Tibial artery (tissue), 4 donors: ENCODE measurements at regions not wholly inside any gene's neighbourhood (a gene's known extent, or its start where the extent isn't known, plus 50 kb on each side); places are given as distances from the start of the nearest gene placed in this dataset.

Experiments
- DNase-seq, 2 donors: peaks; one replicate each; pipeline ENCODE4 v3.0.0-alpha.2; 2019
- H3K27ac ChIP-seq, 2 donors: fragments of 200-600 bp; sonication (generic) in 1 of 2; 1 replicate in 1 of 2; 2 replicates in 1 of 2; pipeline ENCODE4 v1.5.1; 2018 to 2019; ENCODE audit warnings: mild to moderate bottlenecking in 1 of 2
- H3K27me3 ChIP-seq, 2 donors: fragments of 200-600 bp; sonication (generic) in 1 of 2; one replicate each; pipeline versions ENCODE4 v1.5.1 to v1.6.0; 2016 to 2019
- H3K36me3 ChIP-seq, 3 donors: fragments of 200-600 bp; sonication (generic) in 2 of 3; one replicate each; pipeline ENCODE4 v1.5.1; 2016 to 2019; ENCODE audit warnings: mild to moderate bottlenecking in 2 of 3
- H3K4me1 ChIP-seq, 4 donors: fragments of 200-600 bp; sonication (generic) in 2 of 4; 1 replicate in 3 of 4; 2 replicates in 1 of 4; pipeline ENCODE4 v1.5.1; 2016 to 2019
- H3K4me3 ChIP-seq, 2 donors: fragments of 200-600 bp; sonication (generic) in 1 of 2; 1 replicate in 1 of 2; 2 replicates in 1 of 2; pipeline ENCODE4 v1.5.1; 2018 to 2019; ENCODE audit warnings: mild to moderate bottlenecking in 2 of 2
- H3K9me3 ChIP-seq, 3 donors: fragments of 200-600 bp; sonication (generic) in 1 of 3; one replicate each; pipeline ENCODE4 v1.5.1; 2016 to 2019
- intact Hi-C: fragments of 100-400 bp; cut with DNase I; formaldehyde crosslinking; loops from one replicate; pipeline ENCODE4 v1.15.0; 2023; ENCODE audit warnings: low total_unique reads
- TF ChIP-seq, protein P1 (sequence below), 2 experiments: fragments of 200-600 bp in 1 of 2; fragments of 450-650 bp in 1 of 2; IDR thresholded peaks; one replicate each; pipeline ENCODE4 v1.5.1; 2017 to 2019; ENCODE audit warnings: antibody characterized with exemption in 2 of 2, mild to moderate bottlenecking in 1 of 2, moderate library complexity in 1 of 2

DNA sequence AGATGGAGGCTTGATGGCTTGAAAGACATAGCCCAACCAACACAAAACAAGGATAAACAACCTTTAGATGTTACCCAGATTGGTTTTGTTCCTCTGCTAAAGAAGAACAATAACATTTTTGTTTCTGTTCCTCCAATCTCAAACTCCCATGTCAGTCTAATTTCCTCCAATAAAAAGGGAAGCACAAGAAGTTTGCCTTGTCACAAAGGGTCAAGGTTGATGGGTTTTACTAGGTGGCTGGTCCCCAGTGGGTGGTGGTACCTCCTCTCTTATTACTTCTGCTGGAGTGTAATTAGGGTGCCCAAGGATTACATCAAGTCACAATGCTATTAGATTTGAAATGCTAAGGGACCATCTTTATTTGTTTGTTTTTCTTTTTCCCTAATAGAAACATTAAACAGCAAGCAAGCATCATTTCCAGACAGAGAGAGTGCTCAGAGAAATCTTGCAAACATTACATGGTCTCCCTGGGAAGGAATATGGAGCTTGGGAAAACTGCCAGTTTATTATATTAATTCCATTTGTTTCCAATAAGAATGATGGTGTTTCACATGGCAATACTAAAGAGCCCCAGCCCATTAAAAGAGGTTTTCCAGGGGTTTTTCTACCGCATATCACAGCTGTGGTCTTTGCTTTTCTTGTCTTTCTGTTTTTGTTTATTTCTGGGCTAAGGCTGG lies 78.3 kb upstream of the AOAH start:
- Histone ChIP-seq H3K4me1 (no peaks in the 10 kb centered on the region), H3K9me3 (no peaks in the 10 kb centered on the region), H3K27ac (no peak overlapping the region), H3K36me3 (no peaks in the 10 kb centered on the region), H3K27me3 (no peaks in the 10 kb centered on the region), H3K4me3 (no peak overlapping the region)
- DNase-seq: no peak
- intact Hi-C loops: no loop called here
- TF ChIP-seq, protein P1, sequence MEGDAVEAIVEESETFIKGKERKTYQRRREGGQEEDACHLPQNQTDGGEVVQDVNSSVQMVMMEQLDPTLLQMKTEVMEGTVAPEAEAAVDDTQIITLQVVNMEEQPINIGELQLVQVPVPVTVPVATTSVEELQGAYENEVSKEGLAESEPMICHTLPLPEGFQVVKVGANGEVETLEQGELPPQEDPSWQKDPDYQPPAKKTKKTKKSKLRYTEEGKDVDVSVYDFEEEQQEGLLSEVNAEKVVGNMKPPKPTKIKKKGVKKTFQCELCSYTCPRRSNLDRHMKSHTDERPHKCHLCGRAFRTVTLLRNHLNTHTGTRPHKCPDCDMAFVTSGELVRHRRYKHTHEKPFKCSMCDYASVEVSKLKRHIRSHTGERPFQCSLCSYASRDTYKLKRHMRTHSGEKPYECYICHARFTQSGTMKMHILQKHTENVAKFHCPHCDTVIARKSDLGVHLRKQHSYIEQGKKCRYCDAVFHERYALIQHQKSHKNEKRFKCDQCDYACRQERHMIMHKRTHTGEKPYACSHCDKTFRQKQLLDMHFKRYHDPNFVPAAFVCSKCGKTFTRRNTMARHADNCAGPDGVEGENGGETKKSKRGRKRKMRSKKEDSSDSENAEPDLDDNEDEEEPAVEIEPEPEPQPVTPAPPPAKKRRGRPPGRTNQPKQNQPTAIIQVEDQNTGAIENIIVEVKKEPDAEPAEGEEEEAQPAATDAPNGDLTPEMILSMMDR (IDR thresholded peaks at IDR 0.05): no peak

DNA sequence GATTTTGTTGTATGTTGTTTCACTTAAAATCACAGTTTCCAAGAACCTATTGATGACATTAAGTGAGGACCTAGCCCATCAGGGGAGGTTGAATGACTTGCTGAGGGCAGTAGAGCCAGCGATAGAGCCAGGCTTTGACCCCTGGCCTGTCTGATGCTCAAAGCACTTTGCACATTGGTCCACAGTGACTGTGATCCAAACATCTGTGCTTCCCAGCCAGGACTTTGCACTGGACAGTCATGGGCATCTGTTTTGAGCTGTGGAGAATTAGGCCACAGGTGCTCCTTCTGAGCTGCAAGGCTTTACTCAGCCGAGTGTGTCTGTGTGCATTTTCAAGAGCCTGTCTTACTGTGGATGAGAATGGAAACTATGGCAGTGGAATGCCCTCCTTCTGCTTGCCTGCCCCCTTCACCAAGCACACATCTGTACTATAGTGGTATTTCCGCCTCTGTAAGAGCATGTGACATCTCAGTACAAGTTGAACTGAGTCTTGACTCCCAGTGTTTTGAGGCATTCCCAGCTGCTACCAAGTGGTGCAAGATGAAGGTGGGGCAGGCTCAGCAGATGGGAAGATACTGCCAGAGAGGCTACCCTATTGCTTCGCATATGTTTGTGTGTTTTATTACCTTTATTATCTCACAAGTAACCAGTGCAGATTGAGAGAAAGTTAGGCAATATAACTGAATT lies 72.7 kb upstream of the AOAH start:
- DNase-seq: no peak
- TF ChIP-seq, protein P1 (IDR thresholded peaks at IDR 0.05): no peak
- H3K27ac ChIP-seq: no peak overlapping the region

GRCh38 chr7:36795451-36796021 lies 71.2 kb upstream of the AOAH start:
- Histone ChIP-seq H3K27me3 (no peaks in the 10 kb centered on the region), H3K27ac (no peak overlapping the region), H3K4me1 (peaks cover 0 to 2% (median 0%) of the 10 kb centered on the region in 4 donors), H3K36me3 (no peaks in the 10 kb centered on the region), H3K9me3 (no peaks in the 10 kb centered on the region), H3K4me3 (no peak overlapping the region)
- TF ChIP-seq, protein P1 (IDR thresholded peaks at IDR 0.05): no peak
- DNase-seq: no peak
- intact Hi-C loops: no loop called here

More for the DNA sequence above, 72.7 kb upstream of the AOAH start:
- intact Hi-C loops: no loop called here
- Histone ChIP-seq H3K36me3 (no peaks in the 10 kb centered on the region), H3K4me1 (peaks cover 0 to 2% (median 0%) of the 10 kb centered on the region in 4 donors), H3K9me3 (no peaks in the 10 kb centered on the region), H3K4me3 (no peak overlapping the region), H3K27me3 (no peaks in the 10 kb centered on the region)

GRCh38 chr7:36794689-36795088 lies 70.4 kb upstream of the AOAH start:
- intact Hi-C loops: no loop called here
- Histone ChIP-seq H3K27me3 (no peaks in the 10 kb centered on the region), H3K9me3 (no peaks in the 10 kb centered on the region), H3K36me3 (no peaks in the 10 kb centered on the region), H3K27ac (no peak overlapping the region), H3K4me3 (no peak overlapping the region), H3K4me1 (peaks cover 0 to 2% (median 0%) of the 10 kb centered on the region in 4 donors)
- DNase-seq: no peak
- TF ChIP-seq, protein P1 (IDR thresholded peaks at IDR 0.05): no peak

DNA sequence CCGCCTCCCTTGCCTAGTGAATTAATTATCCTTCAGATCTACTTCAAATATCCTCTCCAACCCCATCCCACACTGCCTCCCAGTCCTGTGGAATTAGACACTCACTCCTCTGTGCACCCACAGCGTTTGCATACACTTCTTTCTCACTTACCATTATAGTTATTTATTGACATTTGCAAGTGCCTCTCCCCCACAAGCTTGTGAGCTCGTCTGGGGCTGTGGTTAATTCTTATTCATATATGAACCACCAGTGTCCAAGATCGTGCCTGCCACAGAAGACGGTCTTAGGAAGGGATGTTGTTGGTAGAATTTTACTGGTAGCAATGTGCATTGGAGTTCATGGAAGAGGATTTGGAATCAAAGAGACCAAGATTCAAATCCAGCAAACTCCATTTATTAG lies 68.1 kb upstream of the AOAH start:
- peaks cover 0 to 2% (median 0%) of the 10 kb centered on the region in 4 donors for H3K4me1 ChIP-seq
- intact Hi-C loops: no loop called here

More for the DNA sequence above, 68.1 kb upstream of the AOAH start:
- Histone ChIP-seq H3K27ac (no peak overlapping the region), H3K4me3 (no peak overlapping the region), H3K9me3 (no peaks in the 10 kb centered on the region), H3K36me3 (no peaks in the 10 kb centered on the region), H3K27me3 (no peaks in the 10 kb centered on the region)
- DNase-seq: no peak
- TF ChIP-seq, protein P1 (IDR thresholded peaks at IDR 0.05): no peak
